T-helper 2 cell treated with Interferon-gamma antibody and Interleukin-4, amounts not matched to agents 5 μg/mL and 100 μg/mL, for 36 hours (primary cell): ENCODE measurements at regions not wholly inside any gene's neighbourhood (a gene's known extent, or its start where the extent isn't known, plus 50 kb on each side); places are given as distances from the start of the nearest gene placed in this dataset.

Experiments
- DNase-seq: peaks from one replicate; pipeline ENCODE4 v3.0.0; 2021; ENCODE audit warnings: low spot score
- H3K27ac Mint-ChIP-seq: one replicate; pipeline ENCODE4 v1.8.0; 2021; ENCODE audit warnings: mild to moderate bottlenecking, mixed read lengths
- H3K27me3 Mint-ChIP-seq: one replicate; pipeline ENCODE4 v1.8.0; 2021; ENCODE audit warnings: low read depth, mixed read lengths
- H3K36me3 Mint-ChIP-seq: one replicate; pipeline ENCODE4 v1.8.0; 2021; ENCODE audit warnings: low read depth, mixed read lengths
- H3K4me1 Mint-ChIP-seq: one replicate; pipeline ENCODE4 v1.8.0; 2021; ENCODE audit warnings: low read depth, mixed read lengths
- H3K4me3 Mint-ChIP-seq: one replicate; pipeline ENCODE4 v1.8.0; 2022; ENCODE audit warnings: mild to moderate bottlenecking, moderate library complexity, mixed read lengths
- H3K9me3 Mint-ChIP-seq: one replicate; pipeline ENCODE4 v1.8.0; 2021; ENCODE audit warnings: mixed read lengths

DNA sequence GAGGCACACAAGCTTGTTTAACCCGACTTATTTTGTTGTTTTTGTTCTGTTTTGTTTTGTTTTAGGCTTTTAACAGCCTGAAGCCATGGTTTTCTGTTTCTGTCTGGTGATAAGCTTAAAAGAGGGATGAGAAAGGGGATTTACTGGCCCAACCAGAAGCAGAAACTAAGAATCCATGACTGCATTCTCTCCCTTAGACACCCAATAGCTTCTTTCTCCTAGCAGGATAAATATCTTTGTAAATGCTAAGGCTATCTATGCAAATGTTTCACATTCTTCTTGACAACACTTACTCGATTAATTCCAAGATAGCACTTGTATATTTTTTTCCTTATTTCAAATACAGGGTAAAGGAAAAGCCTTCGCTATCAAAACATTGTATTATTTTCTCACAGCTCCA, 53.7 kb upstream of the SMAD1 start:
- H3K9me3 Mint-ChIP-seq, result no peaks in the 10 kb centered on the region
- H3K4me1 Mint-ChIP-seq, result no peaks in the 10 kb centered on the region
- no peak overlapping the region for H3K4me3 Mint-ChIP-seq
- no peaks in the 10 kb centered on the region for H3K36me3 Mint-ChIP-seq
- no peak overlapping the region for H3K27ac Mint-ChIP-seq
- peaks cover 5% of the 10 kb centered on the region for H3K27me3 Mint-ChIP-seq
- no peak for DNase-seq

DNA sequence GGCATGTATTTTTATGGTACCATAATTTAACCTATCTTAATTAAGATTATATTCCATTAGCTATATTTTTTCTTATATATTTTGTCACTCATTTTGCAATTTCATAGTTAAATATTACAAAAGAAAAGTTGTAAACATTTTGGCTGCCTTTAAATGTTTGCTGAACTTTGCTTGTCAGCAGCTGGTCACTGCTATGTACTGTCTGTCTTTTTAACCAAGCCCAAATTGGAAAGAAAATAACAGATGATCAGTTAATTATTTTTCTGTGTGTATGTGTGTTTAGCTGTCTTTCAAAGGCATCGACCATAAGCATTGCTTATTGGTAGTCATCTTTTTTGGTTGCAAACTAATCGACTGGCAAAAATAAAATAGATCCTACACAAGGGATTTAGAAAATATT, 54.4 kb upstream of the SMAD1 start:
- no peak for DNase-seq
- Mint-ChIP-seq H3K4me1 (no peaks in the 10 kb centered on the region), H3K27ac (no peak overlapping the region), H3K4me3 (no peak overlapping the region), H3K9me3 (no peaks in the 10 kb centered on the region), H3K36me3 (no peaks in the 10 kb centered on the region), H3K27me3 (peaks cover 9% of the 10 kb centered on the region)

DNA sequence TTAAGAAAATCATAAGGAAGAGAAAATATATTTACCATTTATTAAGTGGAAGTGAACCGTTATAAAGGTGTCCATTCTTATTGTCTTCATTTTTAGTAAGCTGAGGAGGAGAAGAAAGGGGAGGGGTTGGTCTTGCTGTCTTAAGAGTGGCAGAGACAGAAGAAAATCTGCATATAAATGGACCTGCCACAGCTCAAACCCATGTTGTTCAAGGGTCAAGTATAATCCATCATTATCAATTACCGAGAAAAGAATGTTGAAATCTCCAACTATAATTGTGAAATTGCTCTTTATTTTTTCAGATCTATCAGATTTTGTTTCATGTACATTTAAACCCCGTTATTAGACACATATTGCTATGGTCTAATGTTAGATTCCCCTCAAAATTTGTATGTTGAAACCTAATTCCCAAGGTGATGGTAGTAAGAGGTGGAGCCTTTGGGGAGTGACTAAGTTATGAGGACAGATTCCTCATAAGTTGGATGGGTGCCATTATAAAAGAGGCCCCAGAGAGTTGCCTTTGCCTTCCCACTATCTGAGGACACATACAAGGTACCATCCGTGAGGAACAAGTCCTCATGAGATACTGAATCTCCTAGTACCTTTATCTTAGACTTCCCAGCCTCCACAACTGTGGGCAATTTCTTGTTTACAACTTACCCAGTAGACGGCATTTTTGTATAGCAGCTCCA, 58.5 kb upstream of the SMAD1 start:
- Mint-ChIP-seq H3K27ac (no peak overlapping the region), H3K4me1 (no peaks in the 10 kb centered on the region), H3K36me3 (no peaks in the 10 kb centered on the region), H3K9me3 (no peaks in the 10 kb centered on the region), H3K4me3 (no peak overlapping the region), H3K27me3 (peaks cover 10% of the 10 kb centered on the region)
- DNase-seq, result no peak

DNA sequence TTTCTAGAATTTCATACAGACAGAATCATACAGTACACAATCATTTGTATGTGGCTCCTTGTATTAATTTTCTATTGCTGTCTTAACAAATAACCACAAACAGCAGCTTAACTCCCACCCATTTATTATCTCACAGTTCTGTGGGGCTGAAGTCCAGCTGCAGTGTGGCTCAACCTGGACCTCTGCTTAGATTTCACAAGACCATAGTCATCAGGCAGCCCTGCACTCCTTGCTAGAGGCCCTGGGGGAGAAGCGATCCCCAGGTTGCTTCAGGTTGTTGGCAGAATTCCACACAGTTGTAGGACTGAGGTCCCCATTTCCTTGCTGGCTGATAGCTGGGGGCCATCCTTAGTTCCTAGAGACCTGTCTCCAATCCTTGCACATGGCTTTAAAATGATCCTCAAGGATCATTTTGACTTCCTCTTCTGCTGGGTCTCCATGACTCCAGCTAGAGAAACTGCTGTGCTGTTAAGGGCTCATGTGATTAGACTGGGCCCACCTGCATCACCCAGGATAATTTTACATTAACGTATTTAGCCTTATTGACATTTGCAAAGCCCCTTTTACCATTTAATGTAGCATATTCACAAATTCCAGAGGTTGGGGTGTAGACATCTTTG, 60.9 kb upstream of the SMAD1 start:
- H3K4me1 Mint-ChIP-seq, result no peaks in the 10 kb centered on the region
- peaks cover 6% of the 10 kb centered on the region for H3K27me3 Mint-ChIP-seq
- no peak overlapping the region for H3K4me3 Mint-ChIP-seq
- no peak overlapping the region for H3K27ac Mint-ChIP-seq
- DNase-seq, result no peak
- H3K9me3 Mint-ChIP-seq, result no peaks in the 10 kb centered on the region
- no peaks in the 10 kb centered on the region for H3K36me3 Mint-ChIP-seq

DNA sequence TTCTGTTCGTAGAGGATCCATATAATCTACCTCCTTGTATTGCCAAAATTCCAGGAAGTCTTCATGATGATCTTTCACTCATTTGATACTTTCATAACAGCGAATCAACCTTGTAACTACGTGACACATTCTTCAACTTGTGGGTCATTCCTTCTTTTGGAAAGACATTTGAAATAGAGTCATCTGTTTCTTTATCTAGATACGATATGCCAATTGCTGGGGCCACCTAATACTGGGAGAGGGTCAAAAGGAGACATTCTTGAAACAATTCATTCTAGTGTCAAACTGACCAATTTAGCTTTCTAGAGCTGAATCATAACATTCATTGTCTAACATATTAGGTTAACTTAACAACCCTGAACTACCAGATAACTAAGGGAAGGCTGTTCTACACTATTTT, 62.9 kb upstream of the SMAD1 start:
- Mint-ChIP-seq H3K9me3 (no peaks in the 10 kb centered on the region), H3K36me3 (no peaks in the 10 kb centered on the region), H3K4me1 (no peaks in the 10 kb centered on the region), H3K4me3 (no peak overlapping the region), H3K27me3 (peaks cover 6% of the 10 kb centered on the region), H3K27ac (no peak overlapping the region)
- DNase-seq, result no peak

DNA sequence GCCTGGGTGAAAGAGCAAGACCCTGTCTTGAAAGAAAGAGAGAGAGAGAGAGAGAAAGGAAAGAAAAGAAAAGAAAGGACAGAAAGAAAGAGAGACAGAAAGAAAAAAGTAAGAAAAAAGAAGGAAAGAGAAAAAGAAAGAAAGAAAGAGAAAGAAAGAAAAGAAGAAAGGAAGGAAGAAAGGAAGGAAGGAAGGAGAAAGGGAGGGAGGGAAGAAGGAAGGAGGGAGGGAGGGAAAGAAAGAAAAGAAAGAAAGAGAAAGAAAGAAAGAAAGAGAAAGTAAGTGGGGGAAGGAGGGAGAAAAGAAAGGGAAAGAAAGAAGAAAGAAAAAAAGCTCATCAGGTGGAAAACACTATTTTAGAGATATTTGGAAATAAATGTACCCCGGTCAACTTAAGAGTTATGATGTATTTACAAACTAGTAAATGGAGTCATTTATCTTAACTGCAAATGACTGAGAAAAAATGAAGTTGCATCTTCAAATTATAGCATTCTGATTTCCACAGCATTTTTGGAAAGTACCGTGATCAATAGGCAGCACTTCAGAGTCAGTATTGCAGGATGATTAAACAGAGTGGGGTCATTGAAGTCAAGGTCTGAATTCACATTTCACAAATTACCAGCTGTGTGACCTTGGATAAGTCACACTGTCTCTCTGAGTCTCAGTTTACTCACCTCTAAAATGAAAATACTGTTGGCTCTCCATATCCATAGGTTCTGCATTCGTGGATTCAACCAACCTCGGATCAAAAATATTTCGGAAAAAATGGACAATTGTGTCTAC, 64.1 kb upstream of the SMAD1 start:
- Mint-ChIP-seq H3K4me3 (no peak overlapping the region), H3K4me1 (no peaks in the 10 kb centered on the region), H3K27ac (no peak overlapping the region), H3K9me3 (no peaks in the 10 kb centered on the region), H3K36me3 (no peaks in the 10 kb centered on the region), H3K27me3 (peaks cover 4% of the 10 kb centered on the region)
- no peak for DNase-seq

DNA sequence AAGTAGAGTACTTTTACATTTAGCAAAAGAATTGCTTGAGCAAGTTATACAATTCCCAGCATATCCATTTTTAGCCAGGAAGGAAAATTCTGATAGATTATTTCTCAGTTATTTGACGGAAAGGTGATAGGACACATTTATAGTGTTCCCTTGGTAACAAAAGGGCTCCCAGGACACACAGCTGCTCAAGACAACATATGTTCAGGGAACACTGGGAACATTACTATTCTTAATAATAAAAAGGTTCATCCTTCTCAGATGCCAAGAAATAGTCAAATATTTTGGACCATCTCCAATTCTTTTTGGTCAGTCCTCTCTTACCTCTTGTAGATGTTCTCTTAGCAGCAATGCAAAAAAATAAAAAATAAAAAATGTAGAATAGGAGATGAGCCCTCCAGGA, 66.8 kb upstream of the SMAD1 start:
- no peaks in the 10 kb centered on the region for H3K36me3 Mint-ChIP-seq
- no peaks in the 10 kb centered on the region for H3K9me3 Mint-ChIP-seq
- no peak overlapping the region for H3K4me3 Mint-ChIP-seq
- no peak overlapping the region for H3K27ac Mint-ChIP-seq
- no peak for DNase-seq
- peaks cover 2% of the 10 kb centered on the region for H3K27me3 Mint-ChIP-seq
- no peaks in the 10 kb centered on the region for H3K4me1 Mint-ChIP-seq

DNA sequence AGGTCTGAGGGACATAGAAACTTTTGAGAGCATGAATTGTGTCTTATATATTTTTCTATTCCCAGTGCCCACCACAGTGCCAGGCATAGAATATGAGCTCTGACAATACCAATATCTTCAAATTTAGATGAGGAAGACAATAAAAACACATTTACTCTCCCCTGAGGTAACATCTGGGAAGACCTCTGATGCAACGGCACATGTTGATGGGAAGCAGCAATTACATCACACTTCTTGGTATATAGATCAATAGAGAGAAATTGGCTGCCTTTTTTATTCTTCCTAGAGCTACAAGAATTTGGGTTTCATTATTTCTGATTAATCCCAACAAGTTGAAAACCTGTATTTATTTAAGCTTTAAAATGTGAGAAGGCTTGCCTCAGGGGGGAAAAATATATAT, 67.4 kb upstream of the SMAD1 start:
- H3K27ac Mint-ChIP-seq, result no peak overlapping the region
- DNase-seq, result no peak
- H3K36me3 Mint-ChIP-seq, result no peaks in the 10 kb centered on the region
- no peak overlapping the region for H3K4me3 Mint-ChIP-seq
- H3K9me3 Mint-ChIP-seq, result no peaks in the 10 kb centered on the region
- peaks cover 2% of the 10 kb centered on the region for H3K27me3 Mint-ChIP-seq
- H3K4me1 Mint-ChIP-seq, result no peaks in the 10 kb centered on the region

DNA sequence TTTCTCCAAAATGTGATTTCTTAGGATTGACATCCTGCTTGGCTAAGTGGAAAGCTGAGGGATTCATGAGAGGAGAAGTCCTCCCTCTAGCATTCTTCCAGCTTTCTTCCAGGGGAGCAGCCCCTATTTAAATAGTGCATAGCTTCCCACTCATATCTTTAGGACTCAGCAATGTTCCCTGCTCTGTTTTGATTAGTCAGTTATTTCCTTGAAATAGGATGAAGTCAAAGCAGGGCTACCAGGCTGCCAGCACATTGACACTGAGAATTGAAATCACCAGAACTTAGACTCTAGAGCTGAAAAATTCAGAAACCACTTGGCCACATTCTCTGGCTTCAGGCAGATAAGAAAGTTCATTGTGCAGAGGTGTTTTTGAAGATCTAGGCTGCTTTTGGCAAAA, 74.7 kb upstream of the SMAD1 start:
- Mint-ChIP-seq H3K36me3 (no peaks in the 10 kb centered on the region), H3K4me3 (no peak overlapping the region), H3K27me3 (peaks cover 2% of the 10 kb centered on the region), H3K4me1 (no peaks in the 10 kb centered on the region), H3K27ac (no peak overlapping the region), H3K9me3 (no peaks in the 10 kb centered on the region)
- no peak for DNase-seq

DNA sequence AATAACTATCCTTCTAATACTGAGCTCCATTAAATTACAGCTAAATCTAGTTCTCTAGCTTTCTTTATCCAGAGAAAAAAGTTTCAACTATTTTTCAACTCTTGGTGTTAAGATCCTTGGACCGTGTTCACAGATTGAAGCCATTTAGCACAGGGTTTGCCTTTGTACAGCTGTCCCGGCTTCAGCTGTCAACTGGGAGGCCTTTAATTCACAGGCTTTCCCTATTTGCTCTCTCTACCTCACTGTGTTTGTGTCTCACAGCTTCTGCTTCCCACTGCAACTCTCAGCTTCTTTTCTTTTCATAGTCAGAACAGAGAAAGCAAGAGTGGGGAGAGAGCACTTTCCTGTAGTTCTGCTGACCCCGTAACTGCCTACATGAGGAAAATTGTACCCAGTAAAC, 76.9 kb upstream of the SMAD1 start:
- H3K36me3 Mint-ChIP-seq, result no peaks in the 10 kb centered on the region
- no peaks in the 10 kb centered on the region for H3K9me3 Mint-ChIP-seq
- H3K4me3 Mint-ChIP-seq, result no peak overlapping the region
- DNase-seq, result no peak
- H3K27ac Mint-ChIP-seq, result no peak overlapping the region
- no peaks in the 10 kb centered on the region for H3K4me1 Mint-ChIP-seq
- peaks cover 6% of the 10 kb centered on the region for H3K27me3 Mint-ChIP-seq

DNA sequence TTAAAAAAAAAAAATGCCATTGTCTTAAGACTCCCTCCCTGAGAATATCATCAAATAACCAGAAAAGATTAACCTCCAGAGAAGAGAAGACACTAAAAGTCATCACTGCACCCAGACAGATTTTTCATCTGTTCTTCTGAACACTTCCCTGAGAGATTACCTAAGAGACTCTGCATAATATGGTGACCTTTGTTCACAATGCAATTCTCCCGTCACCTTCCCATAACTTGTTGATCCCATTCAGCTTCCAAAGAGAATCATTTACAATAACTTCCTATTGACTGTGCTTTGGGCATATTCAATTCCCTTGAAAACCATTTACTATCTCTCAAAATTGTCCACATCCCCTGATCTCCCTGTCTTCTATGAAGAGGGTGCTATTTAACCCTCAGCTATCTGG, 85.1 kb upstream of the SMAD1 start:
- Mint-ChIP-seq H3K4me1 (no peaks in the 10 kb centered on the region), H3K4me3 (no peak overlapping the region), H3K36me3 (no peaks in the 10 kb centered on the region), H3K27ac (no peak overlapping the region), H3K9me3 (no peaks in the 10 kb centered on the region), H3K27me3 (peaks cover 13% of the 10 kb centered on the region)
- DNase-seq, result no peak

DNA sequence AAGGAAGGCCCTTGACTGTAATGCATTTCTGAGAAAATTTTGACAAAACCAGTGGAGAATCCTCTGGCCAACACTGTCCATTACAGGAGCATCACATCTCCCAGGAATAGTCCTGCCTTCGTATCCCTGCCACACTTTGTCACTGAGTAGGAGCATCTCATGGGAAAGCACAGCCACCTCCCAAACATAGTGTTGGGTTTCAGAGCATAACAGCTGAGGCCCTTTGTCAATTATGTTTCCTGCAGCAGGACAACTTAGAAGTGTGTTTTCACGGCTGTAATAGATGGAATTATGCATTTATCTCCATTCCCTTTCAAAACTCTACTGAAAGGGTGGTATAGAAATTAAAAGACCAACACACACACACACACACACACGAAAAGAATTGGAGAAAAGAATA, 91.1 kb upstream of the SMAD1 start:
- Mint-ChIP-seq H3K4me1 (peaks cover 2% of the 10 kb centered on the region), H3K27me3 (peaks cover 14% of the 10 kb centered on the region)

DNA sequence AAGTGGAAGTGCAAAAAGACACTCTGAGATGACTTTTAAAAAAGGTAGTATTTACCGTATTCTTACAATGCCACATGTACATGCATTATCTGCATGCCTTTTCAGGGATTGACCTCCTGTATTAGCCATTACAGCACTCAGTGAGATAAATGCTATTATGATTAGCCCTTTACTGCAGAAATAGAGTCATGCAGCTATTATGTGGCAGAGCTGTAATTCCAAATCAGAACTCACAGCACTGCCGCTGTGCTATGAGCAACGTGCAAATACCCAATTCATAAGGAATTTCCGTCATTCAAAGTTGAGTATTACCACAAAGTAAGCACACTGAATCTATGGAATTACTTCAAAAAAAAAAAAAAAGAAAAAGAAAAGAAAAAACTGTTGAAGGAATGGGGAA, 92.1 kb upstream of the SMAD1 start:
- H3K4me3 Mint-ChIP-seq, result no peak overlapping the region
- H3K9me3 Mint-ChIP-seq, result no peaks in the 10 kb centered on the region
- DNase-seq, result no peak
- no peaks in the 10 kb centered on the region for H3K36me3 Mint-ChIP-seq
- peaks cover 14% of the 10 kb centered on the region for H3K27me3 Mint-ChIP-seq
- peaks cover 2% of the 10 kb centered on the region for H3K4me1 Mint-ChIP-seq
- no peak overlapping the region for H3K27ac Mint-ChIP-seq

More for the DNA sequence above, 91.1 kb upstream of the SMAD1 start:
- Mint-ChIP-seq H3K36me3 (no peaks in the 10 kb centered on the region), H3K9me3 (no peaks in the 10 kb centered on the region), H3K27ac (no peak overlapping the region), H3K4me3 (no peak overlapping the region)
- DNase-seq, result no peak

DNA sequence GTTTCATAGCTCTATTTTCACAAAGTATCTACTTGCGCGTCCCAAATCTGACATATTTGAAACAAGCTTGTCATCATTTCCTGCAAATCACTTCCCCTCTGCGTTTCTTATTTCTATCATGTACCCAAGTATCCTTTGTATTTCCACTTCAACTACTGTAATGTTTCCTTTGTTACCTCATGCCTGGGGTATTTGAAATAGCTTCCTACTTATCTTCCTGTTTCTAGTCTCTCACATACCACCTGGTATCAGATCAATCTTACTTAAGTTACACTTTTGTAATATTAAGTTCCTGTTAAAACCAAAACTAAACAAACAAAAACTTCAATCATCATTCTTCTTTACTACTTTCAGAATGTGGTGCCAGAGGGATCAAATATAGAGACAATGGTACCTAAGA, 93.6 kb upstream of the SMAD1 start:
- Mint-ChIP-seq H3K27me3 (peaks cover 9% of the 10 kb centered on the region), H3K27ac (no peak overlapping the region)
- DNase-seq, result no peak

More for the DNA sequence above, 93.6 kb upstream of the SMAD1 start:
- Mint-ChIP-seq H3K4me3 (no peak overlapping the region), H3K4me1 (peaks cover 2% of the 10 kb centered on the region), H3K9me3 (no peaks in the 10 kb centered on the region), H3K36me3 (no peaks in the 10 kb centered on the region)
